A673 (cell line): ENCODE measurements at regions not wholly inside any gene's neighbourhood (a gene's known extent, or its start where the extent isn't known, plus 50 kb on each side); places are given as distances from the start of the nearest gene placed in this dataset.

Source experiments
- BruUV-seq: library from RNA; stranded (reverse); fragments of 400-500 nt; replicated peaks from 2 replicates; lab custom pipeline; 2021; lab: Mats Ljungman, UMichigan
- CTCF ChIA-PET: fragments of 300-600 bp; sonication (Branson Sonifier 250); formaldehyde crosslinking; loops from one replicate; lab custom pipeline; 2022; ENCODE audit warnings: antibody characterized with exemption; lab: Charles Lee
- POLR2A ChIA-PET: fragments of 300-600 bp; sonication (Branson Sonifier 250); formaldehyde crosslinking; loops from one replicate; lab custom pipeline; 2022; ENCODE audit warnings: antibody characterized with exemption; ENCODE audit not compliant: low non-redundant PET; lab: Charles Lee
- DNase-seq: peaks from one replicate; pipeline ENCODE4 v3.0.0-alpha.2; 2015; ENCODE audit warnings: low spot score
- H3K27ac ChIP-seq: fragments of 200-600 bp; sonication (generic); 2 replicates; pipeline ENCODE4 v1.5.1; 2016; ENCODE audit warnings: mixed run types, low read depth, mild to moderate bottlenecking, mixed read lengths, antibody characterized with exemption, low read length; ENCODE audit not compliant: poor library complexity, severe bottlenecking
- H3K27me3 ChIP-seq: fragments of 200-600 bp; sonication (generic); replicated peaks from 2 replicates; pipeline ENCODE4 v1.6.1; 2017; ENCODE audit warnings: mixed run types, low read depth, mild to moderate bottlenecking, mixed read lengths, antibody characterized with exemption, low read length; ENCODE audit not compliant: insufficient read depth, poor library complexity
- H3K36me3 ChIP-seq: fragments of 200-600 bp; sonication (generic); 2 replicates; pipeline ENCODE4 v1.6.1; 2016; ENCODE audit warnings: mixed run types, mild to moderate bottlenecking, mixed read lengths, antibody characterized with exemption, low read length; ENCODE audit not compliant: insufficient read depth, poor library complexity, severe bottlenecking
- H3K4me1 ChIP-seq: fragments of 200-600 bp; sonication (generic); 2 replicates; pipeline ENCODE4 v1.6.1; 2017; ENCODE audit warnings: mixed run types, mild to moderate bottlenecking, mixed read lengths, antibody characterized with exemption, low read length; ENCODE audit not compliant: insufficient read depth, poor library complexity, severe bottlenecking
- H3K4me3 ChIP-seq: fragments of 200-600 bp; sonication (generic); 2 replicates; pipeline ENCODE4 v1.5.1; 2016; ENCODE audit warnings: low read depth, mixed run types, mild to moderate bottlenecking, mixed read lengths, low read length; ENCODE audit not compliant: poor library complexity, severe bottlenecking
- H3K9me3 ChIP-seq: fragments of 200-600 bp; sonication (generic); 2 replicates; pipeline ENCODE4 v1.6.1; 2016; ENCODE audit warnings: mixed run types, low read depth, mild to moderate bottlenecking, mixed read lengths, antibody characterized with exemption, low read length; ENCODE audit not compliant: poor library complexity, severe bottlenecking
- CTCF ChIP-seq: fragments of 300-800, 200-600 bp; sonication (generic); conservative IDR thresholded peaks from 2 replicates; pipeline ENCODE4 v1.5.1; 2017; ENCODE audit warnings: low read depth, mild to moderate bottlenecking, antibody characterized with exemption, low read length, moderate library complexity, mixed read lengths
- EZH2 ChIP-seq: fragments of 200-600 bp; sonication (generic); IDR thresholded peaks from 2 replicates; pipeline ENCODE4 v1.6.1; 2017; ENCODE audit warnings: borderline replicate concordance, low read depth, mild to moderate bottlenecking, mixed read lengths, antibody characterized with exemption, low read length; ENCODE audit not compliant: poor library complexity, severe bottlenecking
- intact Hi-C: fragments of 100-400 bp; cut with micrococcal nuclease; formaldehyde crosslinking; loops from one replicate; pipeline ENCODE4 v1.10.0; 2022; ENCODE audit not compliant: unreplicated experiment

- H3K4me1 ChIP-seq, result no peaks in the 10 kb centered on the region
- no TSS peak for BruUV-seq
- no peaks in the 10 kb centered on the region for H3K36me3 ChIP-seq
- POLR2A ChIA-PET, result no interaction called here
- H3K27ac ChIP-seq, result no peak overlapping the region
- H3K27me3 ChIP-seq, result peaks cover 1% of the 10 kb centered on the region
- intact Hi-C loops, result no loop called here
- H3K9me3 ChIP-seq, result no peaks in the 10 kb centered on the region
- H3K4me3 ChIP-seq, result no peak overlapping the region
- CTCF ChIA-PET, result no interaction called here
- TF ChIP-seq EZH2, result no peak
- TF ChIP-seq CTCF, result no peak
- no peak for DNase-seq
Measured at GRCh38 chr5:63230754-63231153, 652.1 kb downstream of the LRRC70 start.

DNA sequence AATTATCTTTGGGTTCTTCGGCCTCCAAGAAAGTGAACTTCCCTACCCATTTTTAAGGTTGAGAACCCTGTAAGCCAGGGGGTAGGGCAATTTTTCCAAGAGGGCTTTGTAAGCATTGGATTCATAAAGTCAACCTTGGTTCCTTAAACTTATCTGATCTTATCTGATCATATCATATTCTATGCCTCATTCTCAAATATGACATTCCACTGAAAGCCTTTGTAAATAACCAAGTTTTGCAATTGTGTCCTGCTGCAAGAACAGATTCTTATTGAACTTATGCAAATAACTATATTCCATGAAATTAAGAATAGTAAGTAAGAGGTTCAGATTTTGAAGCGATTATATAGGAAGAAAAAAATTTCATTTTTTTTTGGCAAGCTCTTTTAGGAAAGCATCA lies 649.5 kb downstream of the LRRC70 start:
- H3K27ac ChIP-seq, result no peak overlapping the region
- BruUV-seq, result no TSS peak
- no peaks in the 10 kb centered on the region for H3K4me1 ChIP-seq
- no peak for DNase-seq
- no peak for TF ChIP-seq EZH2
- no peak for TF ChIP-seq CTCF
- no peaks in the 10 kb centered on the region for H3K9me3 ChIP-seq
- no peak overlapping the region for H3K4me3 ChIP-seq
- intact Hi-C loops, result no loop called here
- CTCF ChIA-PET, result no interaction called here
- POLR2A ChIA-PET, result no interaction called here
- H3K27me3 ChIP-seq, result peaks cover 4% of the 10 kb centered on the region
- H3K36me3 ChIP-seq, result no peaks in the 10 kb centered on the region

- H3K9me3 ChIP-seq, result no peaks in the 10 kb centered on the region
- intact Hi-C loops, result no loop called here
- BruUV-seq, result no TSS peak
- no peak overlapping the region for H3K4me3 ChIP-seq
- H3K27me3 ChIP-seq, result peaks cover 7% of the 10 kb centered on the region
- no peak overlapping the region for H3K27ac ChIP-seq
- no peak for DNase-seq
- H3K36me3 ChIP-seq, result no peaks in the 10 kb centered on the region
- POLR2A ChIA-PET, result no interaction called here
- no peaks in the 10 kb centered on the region for H3K4me1 ChIP-seq
- TF ChIP-seq EZH2 (no peak), CTCF (no peak)
- CTCF ChIA-PET, result no interaction called here
Measured at GRCh38 chr5:63220244-63220643, 641.6 kb downstream of the LRRC70 start.
